LHCN-M2 (cell line): ENCODE measurements at regions not wholly inside any gene's neighbourhood (a gene's known extent, or its start where the extent isn't known, plus 50 kb on each side); places are given as distances from the start of the nearest gene placed in this dataset.

ENCODE experiments used
- DNase-seq: peaks from one replicate; pipeline ENCODE4 v3.0.0-alpha.2; 2012; ENCODE audit warnings: low read depth

- no peak for DNase-seq
Observed at GRCh38 chr3:152053866-152054265, 180.4 kb downstream of the SUCNR1 start.

GRCh38 chr3:152054315-152054714 is 180.9 kb downstream of the SUCNR1 start:
- no peak for DNase-seq

DNA sequence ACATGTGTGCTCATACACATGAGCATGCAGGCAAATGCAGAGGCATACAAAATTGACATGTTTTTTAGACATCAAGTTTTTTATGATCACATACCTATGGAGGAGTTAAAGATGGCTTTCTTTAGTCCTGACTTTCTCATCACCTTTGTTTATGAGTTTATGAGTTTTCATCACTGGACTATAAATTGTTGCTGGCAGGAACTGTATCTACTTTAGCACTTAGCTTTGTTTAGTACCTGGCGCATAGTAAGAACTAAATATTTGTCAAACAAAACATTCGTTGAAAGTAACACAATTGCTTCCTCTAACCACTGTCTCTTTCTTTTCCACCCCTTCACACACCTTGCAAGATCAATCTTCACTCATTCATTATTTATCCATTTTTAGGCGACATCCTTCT is 182.6 kb downstream of the SUCNR1 start:
- no peak for DNase-seq

DNA sequence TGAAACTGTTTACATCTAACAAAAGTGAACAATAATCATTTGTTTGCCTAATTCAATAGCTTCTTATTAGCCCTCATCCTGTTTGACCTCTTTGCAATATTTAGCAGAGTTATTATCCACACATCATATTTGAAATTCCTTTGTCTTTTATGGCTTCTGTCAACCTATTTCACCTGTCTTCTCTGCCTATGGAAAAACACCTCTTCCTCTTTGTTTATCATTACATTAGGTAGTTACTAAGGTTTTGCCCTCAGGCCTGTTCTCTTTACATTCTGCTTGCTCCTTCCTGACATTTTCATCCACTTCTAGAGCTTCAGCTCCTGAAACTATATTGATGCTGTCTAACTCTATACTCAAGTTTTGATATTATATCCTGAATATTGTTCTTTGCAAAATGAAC is 183.0 kb downstream of the SUCNR1 start:
- no peak for DNase-seq

- DNase-seq, result no peak
Observed at GRCh38 chr3:152056987-152057386, 183.5 kb downstream of the SUCNR1 start.

GRCh38 chr3:152058856-152059255 is 185.4 kb downstream of the SUCNR1 start:
- DNase-seq, result no peak

DNA sequence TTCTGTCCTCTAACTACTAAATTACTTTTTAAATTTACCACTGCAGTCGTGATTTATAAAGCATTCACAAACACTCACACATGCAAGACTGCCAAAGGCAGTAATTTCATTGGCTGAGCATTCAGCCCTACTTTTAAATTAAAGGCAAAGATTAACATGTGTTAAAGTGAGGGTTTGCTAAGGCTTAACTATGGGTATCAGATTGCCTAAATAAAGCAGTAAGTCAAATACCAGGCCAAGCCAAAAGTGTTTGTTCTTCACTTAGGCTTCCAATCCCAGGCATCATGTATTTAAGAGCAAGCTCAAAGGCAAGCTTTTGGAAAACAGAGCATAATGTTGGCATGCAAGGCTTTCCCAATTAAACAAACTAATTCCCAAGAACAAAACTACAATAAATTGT is 187.3 kb downstream of the SUCNR1 start:
- DNase-seq, result no peak

GRCh38 chr3:152061296-152061695 is 187.9 kb downstream of the SUCNR1 start:
- DNase-seq, result no peak

- DNase-seq, result no peak
Observed at GRCh38 chr3:152069871-152070270, 196.4 kb downstream of the SUCNR1 start.

GRCh38 chr3:152071315-152071714 is 197.4 kb upstream of the MBNL1 start:
- DNase-seq, result no peak

- DNase-seq, result peak; percentile 71
Observed at GRCh38 chr3:152071924-152072323, 196.8 kb upstream of the MBNL1 start.

DNA sequence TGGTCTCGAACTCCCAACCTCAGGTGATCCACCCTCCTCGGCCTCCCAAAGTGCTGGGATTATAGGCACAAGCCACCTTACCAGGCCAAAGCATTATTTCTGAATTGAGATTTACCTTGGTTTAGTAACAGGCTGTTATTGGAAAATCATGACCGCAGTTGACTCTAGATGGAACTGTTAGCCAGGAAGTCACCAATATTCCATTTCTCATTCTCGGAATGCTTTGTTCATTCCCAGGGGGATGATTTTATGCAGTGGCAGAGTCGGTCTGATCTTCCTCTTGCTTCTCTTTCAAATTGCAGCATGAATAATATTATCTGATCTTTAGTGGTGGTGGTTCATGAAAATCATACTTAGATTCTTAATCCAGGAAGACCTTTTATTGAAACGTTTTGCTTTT is 195.5 kb upstream of the MBNL1 start:
- peak; percentile 73 for DNase-seq

DNA sequence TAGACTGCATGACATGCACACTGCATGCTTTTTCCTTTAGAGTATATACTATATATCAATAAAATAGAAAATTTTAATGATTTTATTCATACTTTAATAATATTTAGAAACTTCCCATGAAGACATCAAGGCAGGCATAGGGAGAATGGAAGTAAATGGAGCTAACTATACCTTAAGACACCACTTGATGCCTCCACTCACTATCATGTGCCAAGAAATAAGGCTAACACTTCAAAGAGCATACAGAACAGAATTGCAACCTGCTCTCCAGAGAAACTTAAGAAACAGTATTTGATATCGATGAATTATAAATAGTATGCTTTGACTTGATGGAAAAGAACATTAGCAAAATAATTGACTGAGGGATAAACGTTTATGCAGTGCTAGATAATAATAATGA is 192.6 kb upstream of the MBNL1 start:
- DNase-seq, result peak; percentile 24

- DNase-seq, result no peak
Observed at GRCh38 chr3:152079980-152080379, 188.7 kb upstream of the MBNL1 start.

- DNase-seq, result no peak
Observed at GRCh38 chr3:152083135-152083534, 185.6 kb upstream of the MBNL1 start.

DNA sequence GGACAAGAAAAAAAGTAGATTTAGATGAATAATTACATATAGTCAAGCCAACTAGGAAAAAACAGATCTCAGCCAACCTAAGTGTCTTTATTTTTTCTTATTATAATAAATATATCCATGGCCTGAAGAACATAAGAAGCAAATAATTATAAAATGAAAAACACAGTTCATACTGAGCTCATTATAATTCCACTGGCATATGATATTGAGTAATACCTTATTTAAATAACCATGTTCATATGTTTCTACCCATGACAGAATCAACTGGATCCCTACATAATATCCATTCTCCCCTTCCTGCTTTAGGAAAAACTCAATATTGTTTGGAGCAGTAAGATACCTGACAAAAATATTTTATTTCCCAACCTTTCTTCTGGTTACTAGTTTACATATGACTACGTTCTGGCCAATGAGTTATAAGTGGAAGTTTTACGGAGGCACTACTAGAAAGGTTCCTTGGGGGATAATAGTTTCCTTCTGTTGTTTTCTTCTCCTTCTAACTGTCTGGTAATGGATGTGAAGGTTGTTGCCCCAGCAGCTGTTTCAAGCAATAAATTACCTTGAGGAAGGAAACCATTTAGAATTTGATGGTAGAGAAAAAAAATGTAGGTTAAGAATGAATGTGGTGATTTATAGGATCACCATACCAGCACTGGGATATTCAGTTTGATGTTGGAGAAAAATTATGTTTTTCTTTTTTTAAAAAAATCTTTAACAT is 184.1 kb upstream of the MBNL1 start:
- DNase-seq, result peak; percentile 24

GRCh38 chr3:152087153-152087552 is 181.6 kb upstream of the MBNL1 start:
- no peak for DNase-seq

GRCh38 chr3:152089528-152089927 is 179.2 kb upstream of the MBNL1 start:
- DNase-seq, result no peak

GRCh38 chr3:152091725-152092124 is 177.0 kb upstream of the MBNL1 start:
- no peak for DNase-seq

- no peak for DNase-seq
Observed at GRCh38 chr3:152093901-152094300, 174.8 kb upstream of the MBNL1 start.

- DNase-seq, result no peak
Observed at GRCh38 chr3:152094406-152094805, 174.3 kb upstream of the MBNL1 start.

DNA sequence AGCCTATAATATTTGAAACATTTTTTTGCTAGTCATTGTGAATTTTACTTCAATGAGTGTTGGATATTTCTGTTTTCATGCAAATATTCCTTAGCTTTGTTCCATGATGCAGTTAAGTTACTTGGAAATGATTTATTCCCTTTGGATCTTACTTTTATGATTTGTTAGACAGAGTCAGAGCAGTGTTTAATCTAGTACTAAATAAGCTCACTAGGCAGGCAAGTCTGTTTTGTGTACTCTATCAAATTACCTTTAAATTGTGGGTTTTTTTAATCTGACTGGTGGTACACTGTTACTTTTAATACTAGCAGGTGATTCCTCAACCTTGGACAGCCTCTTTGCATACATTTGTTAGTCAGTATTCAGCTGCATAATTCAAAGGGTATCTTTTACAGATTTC is 173.3 kb upstream of the MBNL1 start:
- DNase-seq, result no peak

GRCh38 chr3:152096280-152096906 is 172.3 kb upstream of the MBNL1 start:
- no peak for DNase-seq

GRCh38 chr3:152097120-152097519 is 171.6 kb upstream of the MBNL1 start:
- DNase-seq, result no peak
